Body of pancreas (tissue), 4 donors: ENCODE measurements at regions not wholly inside any gene's neighbourhood (a gene's known extent, or its start where the extent isn't known, plus 50 kb on each side); places are given as distances from the start of the nearest gene placed in this dataset.
A peak's percentile ranks its signal among the peaks of the same experiment; 100 is the strongest.

ENCODE experiments used
- ATAC-seq: fragments of 150-250 bp; one replicate; pipeline ENCODE4 v1.9.1; 2016
- DNase-seq, 4 donors: peaks; one replicate each; pipeline ENCODE4 v3.0.0-alpha.2; 2019
- H3K27ac ChIP-seq, 4 donors: fragments of 200-600 bp; sonication (generic); 1 replicate in 3 of 4; 2 replicates in 1 of 4; pipeline versions ENCODE4 v1.5.1 to v1.6.1; 2016 to 2019; ENCODE audit warnings: mild to moderate bottlenecking in 1 of 4, mixed read lengths in 1 of 4, moderate library complexity in 1 of 4
- H3K27me3 ChIP-seq, 2 donors: fragments of 200-600 bp; sonication (generic); one replicate each; pipeline ENCODE4 v1.6.0; 2016; ENCODE audit warnings: mild to moderate bottlenecking in 1 of 2
- H3K36me3 ChIP-seq, 2 donors: fragments of 200-600 bp; sonication (generic); replicated peaks in 1 of 2; 2 replicates each; pipeline ENCODE4 v1.5.1; 2016; ENCODE audit warnings: low read depth in 2 of 2; ENCODE audit not compliant: insufficient read depth in 1 of 2
- H3K4me1 ChIP-seq: fragments of 200-600 bp; sonication (generic); one replicate; pipeline ENCODE4 v1.6.0; 2016
- H3K4me3 ChIP-seq, 2 donors: fragments of 200-600 bp; sonication (generic); 1 replicate in 1 of 2; 2 replicates in 1 of 2; pipeline ENCODE4 v1.5.1; 2016 to 2019
- H3K9me3 ChIP-seq, 3 donors: fragments of 200-600 bp; sonication (generic); 1 replicate in 2 of 3; 2 replicates in 1 of 3; pipeline ENCODE4 v1.5.1; 2016
- POLR2A ChIP-seq, 3 donors: fragments of 450-650 bp; IDR thresholded peaks; one replicate each; pipeline ENCODE4 v1.6.1; 2016; ENCODE audit warnings: antibody characterized with exemption in 3 of 3, mild to moderate bottlenecking in 2 of 3
- WGBS, 2 donors: methylation state at CpG; one replicate each; pipeline ENCODE4 v1.1.5; 2017; 5-methylcytosine and 5-hydroxymethylcytosine counted together
- intact Hi-C: fragments of 100-400 bp; cut with DNase I; formaldehyde crosslinking; loops from one replicate; pipeline ENCODE4 v1.15.1; 2023
- TF ChIP-seq, protein P1 (sequence below), 7 experiments: fragments of 450-650 bp in 4 of 7; fragments of 200-600 bp in 3 of 7; sonication (generic) in 3 of 7; IDR thresholded peaks; one replicate each; pipeline ENCODE4 v1.5.1; 2016 to 2019; ENCODE audit warnings: antibody characterized with exemption in 7 of 7

DNA sequence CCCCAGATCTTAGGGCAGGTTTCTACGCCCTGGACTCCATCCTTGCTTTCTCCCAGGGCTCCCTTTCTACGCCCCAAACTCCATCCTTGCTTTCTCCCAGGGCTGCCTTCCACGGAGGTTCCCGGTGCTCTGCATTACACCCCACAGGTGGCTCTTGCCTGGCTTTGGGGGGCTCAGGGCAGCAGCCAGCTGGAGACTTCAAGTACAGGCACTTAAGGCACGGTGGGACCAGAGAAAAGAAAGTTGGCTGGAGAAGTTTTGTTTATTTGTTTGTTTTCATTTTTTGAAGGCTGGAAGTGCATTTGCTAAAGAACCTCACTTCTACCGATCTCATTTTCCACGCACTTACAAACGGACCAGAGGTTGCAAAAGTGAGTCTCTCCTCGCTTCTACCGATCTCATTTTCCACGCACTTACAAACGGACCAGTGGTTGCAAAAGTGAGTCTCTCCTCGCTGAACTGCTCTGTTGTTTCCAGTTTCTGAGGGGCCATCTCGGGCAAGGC, 103.8 kb upstream of the MED13L start:
- no peak for TF ChIP-seq POLR2A (IDR thresholded peaks at IDR 0.05)
- TF ChIP-seq, protein P1, sequence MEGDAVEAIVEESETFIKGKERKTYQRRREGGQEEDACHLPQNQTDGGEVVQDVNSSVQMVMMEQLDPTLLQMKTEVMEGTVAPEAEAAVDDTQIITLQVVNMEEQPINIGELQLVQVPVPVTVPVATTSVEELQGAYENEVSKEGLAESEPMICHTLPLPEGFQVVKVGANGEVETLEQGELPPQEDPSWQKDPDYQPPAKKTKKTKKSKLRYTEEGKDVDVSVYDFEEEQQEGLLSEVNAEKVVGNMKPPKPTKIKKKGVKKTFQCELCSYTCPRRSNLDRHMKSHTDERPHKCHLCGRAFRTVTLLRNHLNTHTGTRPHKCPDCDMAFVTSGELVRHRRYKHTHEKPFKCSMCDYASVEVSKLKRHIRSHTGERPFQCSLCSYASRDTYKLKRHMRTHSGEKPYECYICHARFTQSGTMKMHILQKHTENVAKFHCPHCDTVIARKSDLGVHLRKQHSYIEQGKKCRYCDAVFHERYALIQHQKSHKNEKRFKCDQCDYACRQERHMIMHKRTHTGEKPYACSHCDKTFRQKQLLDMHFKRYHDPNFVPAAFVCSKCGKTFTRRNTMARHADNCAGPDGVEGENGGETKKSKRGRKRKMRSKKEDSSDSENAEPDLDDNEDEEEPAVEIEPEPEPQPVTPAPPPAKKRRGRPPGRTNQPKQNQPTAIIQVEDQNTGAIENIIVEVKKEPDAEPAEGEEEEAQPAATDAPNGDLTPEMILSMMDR (IDR thresholded peaks at IDR 0.05) = no peak
- 71 to 77% methylated on average over 14 of the region's 14 CpGs for WGBS, 2 donors
- intact Hi-C loops = no loop called here
- no peak for ATAC-seq
- H3K27me3 ChIP-seq = no peaks in the 10 kb centered on the region
- DNase-seq = no peak
- no peak overlapping the region for H3K27ac ChIP-seq
- no peaks in the 10 kb centered on the region for H3K36me3 ChIP-seq
- H3K9me3 ChIP-seq = no peaks in the 10 kb centered on the region
- H3K4me3 ChIP-seq = no peak overlapping the region
- H3K4me1 ChIP-seq = peaks cover 4% of the 10 kb centered on the region

DNA sequence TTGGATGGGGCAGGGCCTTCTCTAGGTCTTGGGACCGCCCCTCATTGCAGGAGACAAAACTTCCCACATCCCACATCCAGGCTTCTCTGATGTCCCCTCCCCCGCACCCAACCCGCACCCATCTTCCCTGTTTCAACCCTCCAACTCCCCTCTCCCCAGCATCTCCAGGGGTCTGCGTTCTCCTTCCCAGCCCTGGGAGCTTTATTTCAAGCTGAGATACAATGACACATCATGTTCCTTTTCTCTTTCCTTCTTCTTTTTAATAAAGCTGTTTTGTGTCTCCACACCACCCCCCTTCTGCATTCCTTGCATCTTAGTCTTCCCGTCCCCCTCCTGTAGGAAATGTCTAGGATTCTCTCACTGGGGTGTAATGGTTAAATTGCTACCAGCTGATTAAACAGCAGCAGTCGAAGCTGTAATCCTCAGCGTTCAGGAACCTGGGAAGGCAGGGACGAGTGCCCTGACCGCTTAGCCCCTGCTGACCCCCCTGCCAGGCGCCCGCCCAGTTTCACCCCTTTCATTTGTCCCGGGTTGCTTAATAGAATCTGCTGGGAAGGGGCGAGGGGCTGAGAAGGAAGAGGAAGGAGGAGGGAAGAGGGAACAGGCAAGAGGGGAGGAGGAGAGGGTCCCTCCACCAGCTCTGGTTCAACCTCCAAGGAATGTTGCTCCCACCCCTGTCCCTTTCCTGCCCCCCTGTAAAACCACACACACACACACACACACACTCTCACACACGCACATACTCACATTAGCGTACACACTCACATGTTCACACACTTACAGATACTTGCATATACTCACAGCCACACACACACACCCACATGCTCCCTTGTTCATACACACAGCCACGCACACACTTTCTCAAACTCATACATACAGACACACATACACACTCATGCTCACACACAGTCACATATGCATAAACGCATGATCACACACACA, 104.5 kb upstream of the MED13L start:
- H3K4me3 ChIP-seq = no peak overlapping the region
- no peaks in the 10 kb centered on the region for H3K9me3 ChIP-seq
- no peak for DNase-seq
- H3K27ac ChIP-seq = no peak overlapping the region
- TF ChIP-seq, protein P1 (IDR thresholded peaks at IDR 0.05) = no peak
- TF ChIP-seq POLR2A (IDR thresholded peaks at IDR 0.05) = no peak
- H3K27me3 ChIP-seq = no peaks in the 10 kb centered on the region
- intact Hi-C loops = no loop called here
- 43 to 53% methylated on average over 16 to 17 of the region's 17 CpGs for WGBS, 2 donors
- peaks cover 4% of the 10 kb centered on the region for H3K4me1 ChIP-seq
- H3K36me3 ChIP-seq = no peaks in the 10 kb centered on the region
- ATAC-seq = peak; percentile 11

GRCh38 chr12:116382686-116383530, 105.4 kb upstream of the MED13L start:
- no peak overlapping the region for H3K4me3 ChIP-seq
- H3K36me3 ChIP-seq = no peaks in the 10 kb centered on the region
- peaks cover 4% of the 10 kb centered on the region for H3K4me1 ChIP-seq
- no peaks in the 10 kb centered on the region for H3K27me3 ChIP-seq
- intact Hi-C loops = no loop called here
- no peaks in the 10 kb centered on the region for H3K9me3 ChIP-seq
- WGBS, 2 donors = 50 to 61% methylated on average over 9 to 13 of the region's 13 CpGs
- peak in 3 of 4 donors; percentile 37 to 64 (median 39) for DNase-seq
- TF ChIP-seq, protein P1 (IDR thresholded peaks at IDR 0.05) = no peak
- TF ChIP-seq POLR2A (IDR thresholded peaks at IDR 0.05) = no peak
- peak; percentile 40 for ATAC-seq
- no peak overlapping the region for H3K27ac ChIP-seq

- ATAC-seq (no peak), DNase-seq (no peak)
- H3K36me3 ChIP-seq = no peaks in the 10 kb centered on the region
- no peak overlapping the region for H3K27ac ChIP-seq
- no peak for TF ChIP-seq POLR2A (IDR thresholded peaks at IDR 0.05)
- TF ChIP-seq, protein P1 (IDR thresholded peaks at IDR 0.05) = no peak
- WGBS, 2 donors = 85 to 97% methylated on average over 5 of the region's 5 CpGs
- H3K27me3 ChIP-seq = no peaks in the 10 kb centered on the region
- H3K4me3 ChIP-seq = no peak overlapping the region
- H3K4me1 ChIP-seq = peaks cover 4% of the 10 kb centered on the region
- H3K9me3 ChIP-seq = no peaks in the 10 kb centered on the region
- intact Hi-C loops = no loop called here
These were observed 106.7 kb upstream of the MED13L start for GRCh38 chr12:116384175-116384574.
